GM19438 (cell line): ENCODE measurements at regions not wholly inside any gene's neighbourhood (a gene's known extent, or its start where the extent isn't known, plus 50 kb on each side); places are given as distances from the start of the nearest gene placed in this dataset.

Source experiments
- ATAC-seq: cut with Tn5 transposase; IDR thresholded peaks from one replicate; pipeline ENCODE4 v1.9.1; 2021; ENCODE audit warnings: low read depth; ENCODE audit not compliant: unreplicated experiment

GRCh38 chr1:39107341-39108290 is 81.5 kb downstream of the NDUFS5 start:
- ATAC-seq: no peak

DNA sequence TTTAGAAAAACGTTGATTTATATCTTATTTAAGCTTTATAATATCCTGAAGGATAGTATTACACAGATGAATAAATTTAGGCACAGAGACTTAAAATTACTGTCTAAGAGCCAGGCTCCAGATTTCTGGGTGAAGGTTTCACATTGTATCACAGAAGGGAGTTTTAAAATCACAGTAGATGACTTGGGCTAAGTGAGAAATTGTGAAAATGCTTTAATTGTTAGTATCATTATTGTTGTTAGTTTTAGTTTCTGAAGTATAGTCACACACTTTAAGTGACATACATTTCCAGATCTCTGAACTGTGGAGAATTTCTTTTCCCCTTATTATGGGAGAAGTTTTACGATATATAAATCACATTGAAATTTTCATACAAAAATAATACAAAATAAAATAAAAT is 83.5 kb downstream of the NDUFS5 start:
- ATAC-seq: no peak

- ATAC-seq: no peak
Measured at GRCh38 chr1:39110325-39110851, 84.2 kb downstream of the NDUFS5 start.

GRCh38 chr1:39110882-39111281 is 84.7 kb downstream of the NDUFS5 start:
- ATAC-seq: no peak

DNA sequence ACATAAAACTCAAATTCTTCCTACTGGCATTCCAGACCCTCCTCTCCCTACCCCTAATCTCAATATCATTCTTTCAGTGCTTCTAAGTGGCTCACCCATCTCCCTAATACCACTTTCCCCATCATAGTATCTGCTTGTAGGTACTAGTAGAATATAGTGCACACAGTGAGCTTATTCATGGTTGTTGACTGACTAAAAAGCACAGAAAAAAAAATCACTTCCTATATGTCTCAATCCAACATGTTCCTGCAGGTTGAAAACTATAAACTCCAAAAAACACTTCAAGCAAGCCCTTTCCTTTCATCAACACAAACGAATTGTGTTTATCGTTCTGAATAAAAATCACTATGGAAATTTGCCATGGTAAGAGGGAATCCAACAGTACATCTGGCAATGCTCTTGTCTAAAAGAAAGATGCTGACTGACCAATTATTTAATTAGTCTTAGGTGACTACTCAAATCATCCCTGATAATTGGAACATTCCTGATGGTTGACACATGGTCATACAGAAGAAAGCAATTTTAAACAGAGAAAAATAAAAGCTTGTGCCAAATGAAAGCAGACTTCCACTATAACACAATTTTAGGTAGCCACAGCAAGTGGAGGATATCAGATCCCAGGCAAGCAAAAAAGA is 87.1 kb downstream of the NDUFS5 start:
- no peak for ATAC-seq

DNA sequence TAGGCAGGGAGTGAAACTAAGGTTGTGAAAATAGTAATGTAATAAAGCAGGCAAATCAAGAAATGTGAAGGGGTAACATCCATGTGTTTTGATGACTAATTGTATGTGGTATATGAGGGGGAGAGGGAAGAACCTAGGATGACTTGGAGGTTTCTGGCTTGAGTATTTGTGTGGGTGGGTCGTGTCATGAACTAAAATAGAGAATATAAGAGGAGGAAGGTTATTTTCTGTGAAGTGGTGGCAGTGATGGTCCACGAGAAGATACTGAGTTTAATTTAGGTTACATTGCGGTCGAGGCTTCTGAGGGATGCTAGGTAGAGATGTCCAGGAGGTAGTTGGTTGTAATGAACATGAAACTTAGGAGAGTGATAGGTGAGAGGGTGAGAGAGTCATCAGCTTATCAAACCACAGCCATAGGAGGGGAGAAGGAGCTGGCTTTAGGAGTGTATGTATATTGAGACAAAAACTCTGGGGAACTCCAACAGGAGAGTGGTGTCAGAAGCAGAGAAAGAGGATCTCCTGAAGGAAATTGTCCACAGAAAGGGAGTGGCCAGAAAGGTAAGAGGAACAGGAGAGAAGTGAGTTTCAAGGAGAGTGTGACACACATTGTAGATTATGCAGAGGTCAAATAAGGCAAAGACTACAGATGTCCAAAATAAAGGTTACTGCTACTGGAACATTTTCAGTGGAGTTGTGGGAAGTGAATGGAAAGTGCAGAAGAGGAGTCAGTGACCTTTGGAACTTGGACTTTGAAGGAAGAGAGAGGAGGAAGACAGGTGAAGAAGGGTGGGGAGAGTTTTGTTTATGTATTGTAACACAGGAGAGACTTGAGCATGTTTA is 89.0 kb upstream of the MACF1 start:
- ATAC-seq: no peak

GRCh38 chr1:39116116-39116607 is 88.3 kb upstream of the MACF1 start:
- no peak for ATAC-seq

GRCh38 chr1:39116860-39117728 is 87.4 kb upstream of the MACF1 start:
- no peak for ATAC-seq

- ATAC-seq: no peak
Measured at GRCh38 chr1:39117899-39118450, 86.5 kb upstream of the MACF1 start.

DNA sequence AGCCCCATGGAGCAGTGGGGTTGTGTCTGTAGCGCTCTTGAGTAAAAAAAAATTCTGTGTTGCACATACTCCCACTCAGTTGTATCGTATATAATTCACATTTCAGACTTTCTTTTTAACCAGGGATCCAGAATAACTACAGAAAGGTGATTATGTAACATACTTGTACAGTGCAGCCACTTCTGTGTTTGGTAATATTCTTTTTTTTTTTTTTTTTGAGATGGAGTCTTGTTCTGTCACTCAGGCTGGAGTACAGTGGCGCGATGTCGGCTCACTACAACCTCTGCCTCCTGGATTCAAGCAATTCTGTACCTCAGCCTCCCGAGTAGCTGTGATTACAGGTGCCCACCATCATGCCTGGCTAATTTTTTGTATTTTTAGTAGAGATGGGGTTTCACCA is 82.4 kb upstream of the MACF1 start:
- no peak for ATAC-seq

- ATAC-seq: no peak
Measured at GRCh38 chr1:39124282-39124681, 80.2 kb upstream of the MACF1 start.

DNA sequence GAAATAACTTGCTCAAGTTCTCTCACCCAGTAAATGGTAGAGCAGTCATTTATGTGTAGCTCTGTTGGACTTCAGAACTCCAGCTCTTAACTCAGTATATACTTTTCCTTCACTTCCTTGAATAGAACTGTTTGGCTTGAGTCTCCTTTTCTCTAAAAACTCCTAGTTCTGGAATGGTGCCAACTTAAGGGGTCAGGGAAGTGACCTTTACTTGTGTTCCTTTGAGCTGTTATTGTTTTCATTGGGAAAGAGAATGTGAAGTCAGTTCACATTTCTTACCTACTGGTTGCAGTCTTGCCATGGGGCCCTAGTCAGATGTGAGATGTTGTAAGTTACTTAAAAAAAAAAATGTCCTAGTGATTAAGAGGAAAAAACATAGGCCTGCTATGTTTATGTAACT is 77.0 kb upstream of the MACF1 start:
- no peak for ATAC-seq

GRCh38 chr1:39128126-39128525 is 76.4 kb upstream of the MACF1 start:
- no peak for ATAC-seq

- ATAC-seq: no peak
Measured at GRCh38 chr1:39128959-39129358, 75.5 kb upstream of the MACF1 start.

GRCh38 chr1:39129514-39129913 is 75.0 kb upstream of the MACF1 start:
- ATAC-seq: no peak

DNA sequence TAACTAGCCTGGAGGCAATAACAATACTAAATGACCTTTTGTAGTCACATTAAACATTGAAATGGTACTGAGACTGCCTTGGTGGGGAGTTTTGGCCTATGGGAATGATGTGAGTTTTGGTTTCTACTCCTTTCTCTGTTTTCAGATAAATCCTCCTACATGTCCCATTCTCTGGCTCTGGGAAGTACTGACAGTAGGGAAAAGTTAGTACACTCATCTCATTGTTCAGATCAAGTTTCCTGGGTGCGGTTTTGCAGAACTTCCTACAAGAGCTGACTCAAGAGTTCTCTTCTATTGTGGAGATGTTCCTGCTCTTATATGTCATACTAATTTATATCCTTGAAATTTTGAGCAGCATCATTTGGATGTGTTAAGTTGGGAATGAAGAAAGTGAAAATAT is 74.2 kb upstream of the MACF1 start:
- ATAC-seq: no peak

DNA sequence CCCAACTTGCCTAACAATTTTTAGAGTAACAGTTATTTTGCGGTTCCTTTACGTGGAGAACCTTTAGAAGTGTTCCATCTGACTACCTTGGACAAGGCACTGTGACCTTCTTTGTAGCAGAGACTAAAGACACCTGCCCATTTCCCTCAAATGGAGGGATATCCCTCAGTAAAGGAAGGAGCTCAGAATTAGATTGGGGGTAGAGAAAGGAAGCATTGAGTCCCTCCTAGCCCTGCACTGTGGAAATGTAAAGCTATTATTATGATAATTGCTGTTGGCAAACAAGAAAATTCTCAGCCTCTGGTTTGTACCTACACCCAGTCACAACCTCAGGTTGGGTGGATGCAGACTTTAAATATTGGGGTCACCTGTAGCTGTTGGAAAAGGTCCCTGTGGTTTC is 72.6 kb upstream of the MACF1 start:
- no peak for ATAC-seq

DNA sequence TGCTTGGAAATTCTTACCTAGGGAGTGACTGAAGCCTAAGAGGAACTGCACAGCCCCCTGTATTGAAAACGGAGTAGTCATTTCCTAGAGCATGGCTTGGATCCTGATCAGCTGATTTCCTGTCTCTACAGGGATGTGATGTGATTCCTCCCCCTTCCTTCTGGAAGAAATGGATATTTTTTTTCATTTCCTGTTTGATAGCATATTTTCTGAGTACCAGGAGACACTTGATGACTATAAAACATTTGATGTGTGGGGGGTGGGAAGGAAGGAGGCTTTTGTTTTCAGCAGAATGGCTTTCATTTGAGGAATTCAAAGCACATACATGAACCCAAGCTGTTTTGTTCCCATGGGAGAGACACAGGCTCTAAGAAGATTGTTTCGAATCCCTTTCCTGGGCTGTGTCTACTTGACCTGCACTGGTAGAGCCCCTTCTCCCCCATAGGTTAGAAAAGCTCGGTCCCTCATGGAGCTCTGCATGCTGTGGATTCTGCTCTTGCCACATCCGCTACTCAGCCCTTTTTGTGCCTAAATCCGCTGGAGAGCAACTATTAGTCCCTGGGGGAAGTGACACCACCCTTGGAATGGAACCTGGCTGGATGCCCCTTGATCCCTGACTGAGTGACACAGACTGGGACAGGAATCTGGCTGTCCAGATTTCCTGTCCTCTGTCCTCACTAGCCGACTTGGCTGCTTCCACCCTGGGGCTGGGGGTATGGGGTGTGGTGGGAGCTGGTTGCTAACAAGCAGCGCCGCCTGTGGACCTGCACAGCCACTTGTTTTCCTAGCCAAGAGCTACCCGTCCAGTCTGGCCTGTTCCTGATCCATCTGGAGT is 71.8 kb upstream of the MACF1 start:
- no peak for ATAC-seq

DNA sequence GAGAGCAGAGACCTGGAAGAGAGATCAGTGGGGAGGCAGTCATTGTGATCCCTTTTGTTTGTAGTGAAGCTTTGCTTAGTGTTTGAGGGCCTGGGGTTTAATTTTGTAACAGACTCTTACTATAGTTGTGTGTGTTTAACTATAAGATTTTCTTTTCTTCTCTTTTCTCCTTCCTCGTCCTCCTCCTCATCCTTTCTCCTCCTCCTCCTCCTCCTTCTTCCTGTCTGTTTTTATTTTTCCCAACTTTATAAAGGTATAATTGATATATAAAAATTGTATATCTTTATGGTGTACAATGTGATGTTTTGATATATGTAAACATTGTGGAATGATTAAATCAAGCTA is 71.2 kb upstream of the MACF1 start:
- ATAC-seq: no peak
